Fibroblast of lung (primary cell): ENCODE measurements at regions not wholly inside any gene's neighbourhood (a gene's known extent, or its start where the extent isn't known, plus 50 kb on each side); places are given as distances from the start of the nearest gene placed in this dataset.

ENCODE experiments used
- EZH2 ChIP-seq: IDR thresholded peaks from 2 replicates; pipeline ENCODE4 v1.5.1; 2012; ENCODE audit warnings: low read length, control low read depth, mild to moderate bottlenecking; ENCODE audit errors: missing control alignments
- TF ChIP-seq, protein P1 (sequence below), 2 donors: IDR thresholded peaks in 1 of 2; conservative IDR thresholded peaks in 1 of 2; 1 replicate in 1 of 2; 2 replicates in 1 of 2; pipeline ENCODE4 v1.5.1; 2011 to 2012; ENCODE audit warnings: low read length in 2 of 2, control low read depth in 1 of 2, inconsistent platforms in 1 of 2, low read depth in 1 of 2, mild to moderate bottlenecking in 1 of 2

- TF ChIP-seq, protein P1, sequence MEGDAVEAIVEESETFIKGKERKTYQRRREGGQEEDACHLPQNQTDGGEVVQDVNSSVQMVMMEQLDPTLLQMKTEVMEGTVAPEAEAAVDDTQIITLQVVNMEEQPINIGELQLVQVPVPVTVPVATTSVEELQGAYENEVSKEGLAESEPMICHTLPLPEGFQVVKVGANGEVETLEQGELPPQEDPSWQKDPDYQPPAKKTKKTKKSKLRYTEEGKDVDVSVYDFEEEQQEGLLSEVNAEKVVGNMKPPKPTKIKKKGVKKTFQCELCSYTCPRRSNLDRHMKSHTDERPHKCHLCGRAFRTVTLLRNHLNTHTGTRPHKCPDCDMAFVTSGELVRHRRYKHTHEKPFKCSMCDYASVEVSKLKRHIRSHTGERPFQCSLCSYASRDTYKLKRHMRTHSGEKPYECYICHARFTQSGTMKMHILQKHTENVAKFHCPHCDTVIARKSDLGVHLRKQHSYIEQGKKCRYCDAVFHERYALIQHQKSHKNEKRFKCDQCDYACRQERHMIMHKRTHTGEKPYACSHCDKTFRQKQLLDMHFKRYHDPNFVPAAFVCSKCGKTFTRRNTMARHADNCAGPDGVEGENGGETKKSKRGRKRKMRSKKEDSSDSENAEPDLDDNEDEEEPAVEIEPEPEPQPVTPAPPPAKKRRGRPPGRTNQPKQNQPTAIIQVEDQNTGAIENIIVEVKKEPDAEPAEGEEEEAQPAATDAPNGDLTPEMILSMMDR (conservative IDR thresholded peaks at IDR 0.05 in 1 of 2, IDR thresholded peaks at IDR 0.05 in 1 of 2; ENCODE audit: low read depth in 1 of 2, low read length in 2 of 2) = no peak
- no peak for TF ChIP-seq EZH2
Observed at GRCh38 chr18:40046596-40046995, 1908.4 kb upstream of the PIK3C3 start.
